C4-2B (cell line): ENCODE measurements at regions not wholly inside any gene's neighbourhood (a gene's known extent, or its start where the extent isn't known, plus 50 kb on each side); places are given as distances from the start of the nearest gene placed in this dataset.

ENCODE experiments used
- H3K27ac ChIP-seq: fragments of 450-650 bp; 2 replicates; pipeline ENCODE4 v1.5.1; 2017
- ZFX ChIP-seq: fragments of 450-650 bp; IDR thresholded peaks from 2 replicates; pipeline ENCODE4 v1.6.1; 2017
- TF ChIP-seq, protein P1 (sequence below): fragments of 450-650 bp; conservative IDR thresholded peaks from 2 replicates; pipeline ENCODE4 v1.5.1; 2017; ENCODE audit warnings: mild to moderate bottlenecking

DNA sequence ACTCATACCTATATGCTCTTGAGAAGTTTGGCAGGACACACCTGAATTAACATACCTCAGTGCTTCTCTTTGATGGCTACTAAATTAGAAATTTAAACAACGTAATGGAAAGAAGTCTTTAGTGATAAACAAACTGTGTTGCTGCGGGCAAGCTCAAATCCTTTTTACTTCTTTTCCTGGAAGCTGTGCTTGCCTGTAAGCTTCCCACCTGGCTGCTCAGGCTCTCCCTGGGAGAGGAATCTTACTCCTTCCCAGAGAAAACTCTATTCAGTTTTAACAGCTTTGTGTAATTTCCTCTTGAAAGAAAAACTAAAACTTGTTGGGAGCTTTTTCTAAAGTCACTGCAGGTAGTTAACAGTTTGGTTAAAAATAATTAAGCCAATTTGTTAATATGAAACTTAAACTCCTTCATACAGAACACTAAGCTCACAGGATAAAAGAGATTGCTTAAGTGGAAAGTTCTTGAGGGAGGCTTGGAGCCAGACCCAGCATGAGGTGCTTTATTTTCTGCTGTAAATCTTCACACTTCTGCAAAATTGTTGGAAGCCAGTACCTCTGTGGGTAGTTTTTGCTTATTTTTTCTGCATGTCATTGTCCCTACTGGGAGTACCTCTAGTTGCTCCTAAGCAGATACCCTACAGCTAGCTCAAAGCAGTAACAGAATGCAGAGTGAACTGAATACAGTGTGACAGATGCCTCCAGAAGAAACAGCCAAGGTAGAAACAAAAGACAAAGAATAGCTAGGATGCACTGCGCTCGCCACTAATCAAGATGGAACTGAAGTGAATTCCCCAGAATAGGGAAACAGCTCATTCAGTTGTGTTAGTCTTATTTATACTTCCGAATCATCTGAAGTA, 1253.0 kb downstream of the PCDH17 start:
- TF ChIP-seq, protein P1, sequence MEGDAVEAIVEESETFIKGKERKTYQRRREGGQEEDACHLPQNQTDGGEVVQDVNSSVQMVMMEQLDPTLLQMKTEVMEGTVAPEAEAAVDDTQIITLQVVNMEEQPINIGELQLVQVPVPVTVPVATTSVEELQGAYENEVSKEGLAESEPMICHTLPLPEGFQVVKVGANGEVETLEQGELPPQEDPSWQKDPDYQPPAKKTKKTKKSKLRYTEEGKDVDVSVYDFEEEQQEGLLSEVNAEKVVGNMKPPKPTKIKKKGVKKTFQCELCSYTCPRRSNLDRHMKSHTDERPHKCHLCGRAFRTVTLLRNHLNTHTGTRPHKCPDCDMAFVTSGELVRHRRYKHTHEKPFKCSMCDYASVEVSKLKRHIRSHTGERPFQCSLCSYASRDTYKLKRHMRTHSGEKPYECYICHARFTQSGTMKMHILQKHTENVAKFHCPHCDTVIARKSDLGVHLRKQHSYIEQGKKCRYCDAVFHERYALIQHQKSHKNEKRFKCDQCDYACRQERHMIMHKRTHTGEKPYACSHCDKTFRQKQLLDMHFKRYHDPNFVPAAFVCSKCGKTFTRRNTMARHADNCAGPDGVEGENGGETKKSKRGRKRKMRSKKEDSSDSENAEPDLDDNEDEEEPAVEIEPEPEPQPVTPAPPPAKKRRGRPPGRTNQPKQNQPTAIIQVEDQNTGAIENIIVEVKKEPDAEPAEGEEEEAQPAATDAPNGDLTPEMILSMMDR: no peak
- no peak for TF ChIP-seq ZFX
- no peak overlapping the region for H3K27ac ChIP-seq

DNA sequence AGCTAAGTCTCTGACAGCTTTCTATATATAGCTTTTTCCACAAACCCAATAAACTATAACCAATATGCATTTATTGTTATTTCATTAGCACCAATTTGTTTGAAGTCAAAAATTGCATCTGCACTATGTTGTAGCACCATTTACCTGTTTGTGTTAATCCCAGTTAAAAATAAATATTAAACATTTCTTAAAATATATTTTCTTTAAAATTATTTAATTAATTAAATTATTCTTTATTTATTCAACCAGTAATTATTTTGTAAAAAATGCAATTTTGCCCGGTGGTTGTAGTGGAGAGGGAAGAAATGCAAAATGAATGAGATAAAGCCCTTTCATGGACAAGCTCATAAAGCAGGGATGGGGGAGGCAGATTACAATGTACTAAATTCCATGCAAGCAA, 1257.9 kb downstream of the PCDH17 start:
- no peak overlapping the region for H3K27ac ChIP-seq
- no peak for TF ChIP-seq ZFX
- TF ChIP-seq, protein P1: no peak

- H3K27ac ChIP-seq: no peak overlapping the region
- TF ChIP-seq, protein P1: no peak
- TF ChIP-seq ZFX: no peak
Observed at GRCh38 chr13:58893396-58893795, 1261.9 kb downstream of the PCDH17 start.

- TF ChIP-seq ZFX: no peak
- TF ChIP-seq, protein P1: no peak
Observed at GRCh38 chr13:58906329-58907007, 1257.3 kb downstream of the DIAPH3 start.

DNA sequence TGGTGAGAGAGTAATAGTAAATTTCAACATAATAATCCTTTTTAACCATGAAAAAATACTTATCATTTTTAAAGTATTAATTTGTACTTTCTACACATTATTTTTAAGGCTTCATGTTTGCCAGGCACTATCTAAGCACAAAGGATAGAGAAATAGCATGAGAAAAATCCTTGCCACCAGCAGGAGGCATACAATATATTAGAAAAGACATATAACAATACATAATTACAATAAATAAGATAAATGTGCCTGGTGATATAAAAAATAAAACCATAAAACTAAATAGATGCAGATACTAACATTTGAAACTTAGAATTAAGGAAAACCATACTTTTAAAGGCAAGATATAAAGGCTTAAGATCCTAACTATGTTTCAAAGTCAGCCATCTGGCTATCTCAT, 1256.4 kb downstream of the DIAPH3 start:
- H3K27ac ChIP-seq: no peak overlapping the region
- TF ChIP-seq, protein P1: peak; percentile 10; the same call in 1 of the 2 replicates
- no peak for TF ChIP-seq ZFX

More at GRCh38 chr13:58906329-58907007, 1257.3 kb downstream of the DIAPH3 start:
- H3K27ac ChIP-seq: no peak overlapping the region

GRCh38 chr13:58908019-58908679, 1255.6 kb downstream of the DIAPH3 start:
- no peak overlapping the region for H3K27ac ChIP-seq
- TF ChIP-seq ZFX: no peak
- TF ChIP-seq, protein P1: no peak
